ENCODE measurements at regions not wholly inside any gene's neighbourhood (a gene's known extent, or its start where the extent isn't known, plus 50 kb on each side); places are given as distances from the start of the nearest gene placed in this dataset.

DNA sequence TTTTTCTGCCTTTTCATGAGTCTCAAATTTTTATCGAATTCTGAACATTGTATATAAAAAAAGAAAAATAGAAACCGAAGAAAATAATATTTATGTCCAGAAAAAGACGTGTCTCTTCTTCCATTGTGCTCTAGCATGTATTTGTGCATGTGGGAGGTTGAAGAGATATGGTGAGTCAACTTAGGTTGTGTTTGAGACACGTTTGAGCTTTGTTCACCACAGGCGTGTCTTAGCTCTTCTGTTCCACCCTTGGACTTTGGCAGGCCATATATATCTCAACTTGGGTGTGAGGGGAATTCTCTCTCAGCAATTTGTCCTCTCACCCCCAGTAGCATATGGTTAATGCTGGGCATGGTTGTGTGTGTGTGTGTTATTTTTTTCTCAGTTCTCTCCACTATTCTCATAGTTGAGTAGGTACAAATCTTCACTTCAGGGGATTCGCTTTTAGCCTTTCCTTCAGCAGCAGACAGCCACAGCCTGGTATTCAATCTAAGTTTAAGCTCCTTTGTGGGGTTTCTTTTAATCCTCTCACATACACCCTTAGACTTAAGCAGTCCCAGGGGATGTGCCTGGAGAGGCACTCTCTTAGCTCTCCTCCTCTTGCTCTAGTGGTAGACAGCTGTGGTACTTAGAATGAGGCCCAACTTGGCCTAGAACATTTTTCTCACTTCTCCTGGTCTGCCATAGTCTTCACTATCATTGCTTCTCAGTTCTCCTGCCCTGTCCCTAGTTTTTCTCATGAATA is 286.5 kb upstream of the RBMS3 start:
- no peak for DNase-seq (ENCODE audit: low read depth, low spot score)
- TF ChIP-seq, protein P1, sequence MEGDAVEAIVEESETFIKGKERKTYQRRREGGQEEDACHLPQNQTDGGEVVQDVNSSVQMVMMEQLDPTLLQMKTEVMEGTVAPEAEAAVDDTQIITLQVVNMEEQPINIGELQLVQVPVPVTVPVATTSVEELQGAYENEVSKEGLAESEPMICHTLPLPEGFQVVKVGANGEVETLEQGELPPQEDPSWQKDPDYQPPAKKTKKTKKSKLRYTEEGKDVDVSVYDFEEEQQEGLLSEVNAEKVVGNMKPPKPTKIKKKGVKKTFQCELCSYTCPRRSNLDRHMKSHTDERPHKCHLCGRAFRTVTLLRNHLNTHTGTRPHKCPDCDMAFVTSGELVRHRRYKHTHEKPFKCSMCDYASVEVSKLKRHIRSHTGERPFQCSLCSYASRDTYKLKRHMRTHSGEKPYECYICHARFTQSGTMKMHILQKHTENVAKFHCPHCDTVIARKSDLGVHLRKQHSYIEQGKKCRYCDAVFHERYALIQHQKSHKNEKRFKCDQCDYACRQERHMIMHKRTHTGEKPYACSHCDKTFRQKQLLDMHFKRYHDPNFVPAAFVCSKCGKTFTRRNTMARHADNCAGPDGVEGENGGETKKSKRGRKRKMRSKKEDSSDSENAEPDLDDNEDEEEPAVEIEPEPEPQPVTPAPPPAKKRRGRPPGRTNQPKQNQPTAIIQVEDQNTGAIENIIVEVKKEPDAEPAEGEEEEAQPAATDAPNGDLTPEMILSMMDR (conservative IDR thresholded peaks at IDR 0.05): no peak
- Mint-ChIP-seq H3K27ac (ENCODE audit: unreplicated experiment) (no peak overlapping the region), H3K4me3 (no peak overlapping the region), H3K27me3 (ENCODE audit: low read depth) (no peaks in the 10 kb centered on the region), H3K4me1 (no peaks in the 10 kb centered on the region), H3K36me3 (ENCODE audit: low read depth) (peaks cover 3% of the 10 kb centered on the region), H3K9me3 (peaks cover 7% of the 10 kb centered on the region)

DNA sequence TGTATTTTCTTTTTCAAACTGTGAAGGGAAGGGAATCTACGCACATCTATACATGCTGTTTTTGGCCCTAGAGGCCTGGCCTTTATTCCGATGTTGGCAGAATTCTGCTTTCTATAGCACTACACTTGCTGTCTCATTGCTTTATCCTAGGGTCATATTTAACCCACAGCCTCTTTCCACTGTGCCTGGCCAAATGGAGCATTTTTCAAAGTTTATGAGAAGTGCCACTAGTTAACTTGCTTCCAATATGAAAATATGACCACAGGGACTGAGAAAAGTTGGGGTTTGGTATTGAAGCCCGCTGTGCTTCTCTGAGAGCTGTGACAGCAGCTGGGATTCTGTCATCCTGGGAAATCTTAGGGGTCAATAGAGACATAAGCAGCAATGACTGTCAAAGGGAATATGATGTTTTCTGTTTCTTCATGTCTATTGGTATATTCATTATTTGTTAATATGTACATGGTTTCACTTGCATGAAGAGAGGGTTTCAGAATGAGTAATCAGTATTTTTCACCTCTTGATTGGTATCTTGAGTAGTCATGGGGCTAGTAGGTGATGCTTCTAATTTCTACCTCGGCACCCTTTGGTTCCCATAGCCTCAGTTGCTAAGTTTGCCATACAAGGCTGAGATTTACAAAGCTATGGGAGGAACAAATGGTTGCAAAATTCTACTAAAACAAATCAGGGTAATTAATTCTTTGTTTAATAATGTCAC is 275.8 kb upstream of the RBMS3 start:
- H3K27ac Mint-ChIP-seq (ENCODE audit: unreplicated experiment): no peak overlapping the region
- no peaks in the 10 kb centered on the region for H3K36me3 Mint-ChIP-seq (ENCODE audit: low read depth)
- no peak overlapping the region for H3K4me3 Mint-ChIP-seq
- no peaks in the 10 kb centered on the region for H3K4me1 Mint-ChIP-seq
- H3K9me3 Mint-ChIP-seq: peaks cover 4% of the 10 kb centered on the region
- TF ChIP-seq, protein P1 (conservative IDR thresholded peaks at IDR 0.05): no peak
- no peak for DNase-seq (ENCODE audit: low read depth, low spot score)
- H3K27me3 Mint-ChIP-seq (ENCODE audit: low read depth): no peaks in the 10 kb centered on the region

DNA sequence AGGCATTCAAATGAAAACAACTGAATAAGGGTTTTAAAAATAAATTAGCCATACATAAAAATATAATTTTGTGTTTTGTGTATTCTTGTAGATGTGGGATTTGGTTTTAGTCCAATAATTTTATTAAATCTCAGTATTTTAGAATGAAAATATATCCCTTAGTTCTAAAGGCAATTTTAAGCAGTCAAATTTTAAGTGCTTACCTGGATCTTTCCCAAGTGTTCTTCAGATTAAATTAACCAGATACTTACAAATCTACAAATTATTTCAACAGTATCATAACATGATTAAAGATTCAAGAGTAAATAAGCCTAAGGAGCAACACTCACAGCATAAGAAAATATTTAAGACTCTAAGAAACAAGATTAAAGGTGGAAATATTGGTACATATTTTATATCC is 275.0 kb upstream of the RBMS3 start:
- H3K4me3 Mint-ChIP-seq: no peak overlapping the region
- H3K9me3 Mint-ChIP-seq: peaks cover 4% of the 10 kb centered on the region
- DNase-seq (ENCODE audit: low read depth, low spot score): no peak
- TF ChIP-seq, protein P1 (conservative IDR thresholded peaks at IDR 0.05): no peak
- peaks cover 8% of the 10 kb centered on the region for H3K4me1 Mint-ChIP-seq
- no peak overlapping the region for H3K27ac Mint-ChIP-seq (ENCODE audit: unreplicated experiment)
- no peaks in the 10 kb centered on the region for H3K27me3 Mint-ChIP-seq (ENCODE audit: low read depth)
- no peaks in the 10 kb centered on the region for H3K36me3 Mint-ChIP-seq (ENCODE audit: low read depth)

DNA sequence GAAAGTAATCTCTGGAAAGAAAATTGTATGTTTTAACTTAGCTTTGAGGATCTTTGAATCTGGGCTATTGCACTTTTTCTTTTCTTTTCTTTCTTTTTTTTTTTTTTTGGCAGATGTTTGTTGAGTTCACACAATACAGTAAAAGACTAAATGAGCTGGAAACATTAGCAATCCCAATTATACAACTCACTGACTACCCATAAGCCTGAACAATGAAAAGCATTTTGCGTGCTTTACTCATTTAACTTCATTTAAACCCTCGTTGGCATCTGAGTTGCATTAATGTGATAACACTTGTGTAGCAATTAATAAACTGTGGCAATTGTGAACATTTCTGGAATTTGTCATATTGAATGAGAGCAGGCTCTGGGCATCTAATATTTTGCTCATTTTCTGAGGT is 269.4 kb upstream of the RBMS3 start:
- no peak for DNase-seq (ENCODE audit: low read depth, low spot score)
- Mint-ChIP-seq H3K36me3 (ENCODE audit: low read depth) (no peaks in the 10 kb centered on the region), H3K27ac (ENCODE audit: unreplicated experiment) (peak overlapping the region; percentile 86), H3K4me1 (peaks cover 40% of the 10 kb centered on the region), H3K9me3 (peaks cover 4% of the 10 kb centered on the region), H3K27me3 (ENCODE audit: low read depth) (no peaks in the 10 kb centered on the region), H3K4me3 (peak overlapping the region; percentile 5)
- TF ChIP-seq, protein P1 (conservative IDR thresholded peaks at IDR 0.05): no peak

DNA sequence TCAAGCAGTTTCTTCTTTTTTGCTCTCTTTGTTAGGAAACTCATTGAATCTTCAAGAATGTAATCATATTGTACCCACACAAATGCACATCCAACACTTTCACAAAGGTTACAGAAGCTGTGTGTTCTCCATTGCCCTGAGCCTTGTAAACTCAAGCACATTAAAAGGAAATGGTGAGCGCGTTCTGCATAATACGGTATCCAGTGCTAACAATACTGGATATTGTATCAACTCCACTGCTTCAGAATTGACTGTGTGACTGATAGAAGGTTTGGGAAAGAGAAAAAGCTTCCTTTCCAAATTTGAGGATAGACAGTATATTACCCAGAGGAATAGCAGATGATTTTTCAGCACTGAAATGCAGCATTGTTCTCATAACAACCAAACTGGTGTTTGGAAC is 268.9 kb upstream of the RBMS3 start:
- no peaks in the 10 kb centered on the region for H3K36me3 Mint-ChIP-seq (ENCODE audit: low read depth)
- H3K4me1 Mint-ChIP-seq: peaks cover 46% of the 10 kb centered on the region
- peak overlapping the region; percentile 86 for H3K27ac Mint-ChIP-seq (ENCODE audit: unreplicated experiment)
- no peaks in the 10 kb centered on the region for H3K27me3 Mint-ChIP-seq (ENCODE audit: low read depth)
- DNase-seq (ENCODE audit: low read depth, low spot score): no peak
- H3K9me3 Mint-ChIP-seq: peaks cover 4% of the 10 kb centered on the region
- TF ChIP-seq, protein P1 (conservative IDR thresholded peaks at IDR 0.05): no peak
- H3K4me3 Mint-ChIP-seq: peak overlapping the region; percentile 5
